NCI-H128 (cell line): ENCODE measurements at regions not wholly inside any gene's neighbourhood (a gene's known extent, or its start where the extent isn't known, plus 50 kb on each side); places are given as distances from the start of the nearest gene placed in this dataset.

Experiments
- DNase-seq: peaks from one replicate; lab custom pipeline; 2025; ENCODE audit not compliant: unreplicated experiment; lab: John Stamatoyannopoulos, UW

DNA sequence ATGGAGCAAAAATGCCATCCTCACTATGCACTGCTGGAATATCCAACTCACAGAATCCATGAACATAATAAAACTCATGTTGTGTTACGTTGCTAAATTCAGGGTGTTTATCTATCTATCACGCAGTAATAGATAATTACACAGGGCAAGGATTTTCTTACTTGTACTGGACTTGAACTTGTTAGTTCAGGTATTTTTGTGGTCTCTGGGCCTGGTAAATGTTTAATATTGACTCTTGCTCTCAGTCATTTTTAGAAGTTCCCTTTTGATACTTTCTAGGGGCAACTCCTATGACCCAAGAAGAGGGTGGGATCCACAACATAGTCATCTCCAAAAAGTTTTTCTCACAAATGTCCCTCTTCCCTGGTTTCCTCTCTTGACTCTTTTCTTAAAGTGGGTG lies 522.4 kb upstream of the IGFBP7 start:
- DNase-seq: no peak

DNA sequence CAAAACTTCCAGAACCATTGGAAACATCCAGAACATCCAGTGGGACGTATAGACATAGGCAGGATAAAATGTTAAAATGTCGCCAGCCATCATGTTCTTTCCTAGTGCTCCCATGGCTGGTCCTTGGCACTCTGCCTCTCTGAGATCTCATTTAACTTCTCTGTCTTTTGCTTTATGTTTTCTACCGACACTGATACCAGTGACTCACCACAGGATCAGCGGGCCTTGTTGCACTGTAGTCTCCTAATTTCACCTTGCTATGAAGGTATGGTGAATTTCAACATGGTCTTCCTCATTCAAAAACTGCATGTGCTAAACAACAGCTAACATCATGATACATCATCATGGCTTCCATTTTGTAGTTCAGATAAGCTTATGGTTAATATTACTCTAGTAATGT lies 521.0 kb upstream of the IGFBP7 start:
- no peak for DNase-seq

DNA sequence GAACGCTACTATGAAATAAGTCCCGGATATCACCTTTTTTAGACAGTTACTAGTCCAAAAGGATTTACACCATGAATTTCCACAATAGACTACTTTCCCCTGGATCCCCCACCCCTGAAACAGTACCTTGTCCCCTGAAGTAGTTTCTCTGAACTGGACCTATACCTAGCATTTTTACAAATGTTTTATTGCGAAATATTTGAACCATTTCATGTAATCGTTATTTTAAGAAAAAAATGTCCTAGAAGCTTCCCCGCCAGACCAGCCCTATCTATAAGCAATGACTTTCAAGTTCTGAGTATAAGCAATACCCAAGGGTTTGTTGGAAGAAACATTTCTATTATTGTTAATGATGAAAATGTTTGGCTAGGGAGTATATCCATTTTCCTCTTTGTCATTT lies 517.8 kb upstream of the IGFBP7 start:
- no peak for DNase-seq

DNA sequence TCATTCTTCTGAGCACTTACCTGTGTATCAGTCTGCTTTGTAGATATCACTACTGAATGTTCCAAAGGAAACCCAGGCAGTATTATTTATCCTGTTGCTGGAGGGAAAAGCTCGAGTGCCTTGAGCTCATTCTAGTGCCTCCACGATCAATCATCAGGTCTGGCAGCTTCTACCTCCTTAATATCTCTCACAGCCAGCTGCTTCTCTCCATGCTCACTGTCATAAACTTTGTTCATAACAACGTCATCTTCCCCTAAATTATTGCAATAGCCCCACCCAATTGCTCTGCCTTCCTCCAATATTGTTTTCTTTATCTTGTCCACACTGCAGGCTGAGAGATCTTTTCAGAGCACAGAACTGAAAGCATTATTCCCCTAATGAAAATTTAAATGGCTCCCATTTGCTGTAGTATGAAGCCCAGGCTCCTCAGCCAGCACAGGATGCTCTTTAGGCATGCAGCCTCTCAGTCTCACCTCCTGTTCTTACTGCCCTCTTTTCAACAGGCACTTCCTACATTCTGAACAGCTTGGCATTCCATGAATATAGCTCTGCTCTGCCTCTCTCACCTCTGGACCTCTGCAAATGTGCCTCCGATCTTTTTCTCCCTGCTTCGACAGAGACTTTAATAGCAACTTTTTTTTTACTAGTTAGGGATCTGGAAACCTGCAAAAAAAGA lies 504.2 kb upstream of the IGFBP7 start:
- no peak for DNase-seq

DNA sequence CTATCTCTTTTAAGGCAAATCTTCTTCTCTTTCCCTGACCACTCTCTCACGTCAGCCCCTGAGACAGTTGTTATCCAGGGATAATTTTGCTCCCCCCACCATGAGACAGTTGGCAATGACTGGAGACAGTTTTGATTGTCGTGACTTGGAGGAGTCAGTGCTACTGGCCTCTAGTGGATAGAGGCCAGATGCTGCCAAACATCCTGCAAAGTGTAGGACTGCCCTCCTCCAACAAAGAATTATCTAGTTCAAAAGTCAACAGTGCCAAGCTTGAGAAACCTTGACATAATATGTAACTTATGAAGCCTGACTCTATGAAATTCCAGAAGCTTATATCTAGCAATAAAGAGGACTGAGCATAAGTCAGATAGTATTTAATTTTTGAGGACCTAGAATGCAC lies 502.1 kb upstream of the IGFBP7 start:
- no peak for DNase-seq

DNA sequence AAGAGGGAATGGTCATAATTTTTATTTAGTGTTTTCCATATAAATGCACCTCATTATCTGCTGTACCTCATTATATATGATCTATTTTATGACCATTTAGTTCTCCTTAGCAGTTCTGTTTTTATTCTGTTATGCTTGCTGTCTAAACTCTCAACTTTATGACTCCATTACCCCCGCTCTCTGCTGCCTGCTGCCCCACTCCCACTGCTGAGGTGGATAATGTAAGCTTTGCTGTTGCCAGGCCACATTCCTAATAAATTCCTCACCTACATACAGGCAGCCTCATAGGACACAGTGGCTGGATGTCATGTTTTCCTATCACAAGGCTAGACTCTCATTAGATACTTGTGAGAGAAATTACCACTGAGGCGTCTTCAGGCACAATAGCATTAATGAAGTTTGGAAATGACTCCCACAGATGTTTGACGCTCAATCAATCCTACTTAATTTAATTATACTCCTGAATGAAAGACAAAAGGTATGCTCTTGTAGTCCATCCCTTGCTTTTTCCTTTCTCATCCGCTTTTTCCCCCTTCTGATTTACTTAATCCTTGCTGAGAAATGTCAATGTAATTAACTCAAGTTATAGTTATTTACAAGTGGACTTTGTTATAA lies 497.5 kb upstream of the IGFBP7 start:
- DNase-seq: no peak

DNA sequence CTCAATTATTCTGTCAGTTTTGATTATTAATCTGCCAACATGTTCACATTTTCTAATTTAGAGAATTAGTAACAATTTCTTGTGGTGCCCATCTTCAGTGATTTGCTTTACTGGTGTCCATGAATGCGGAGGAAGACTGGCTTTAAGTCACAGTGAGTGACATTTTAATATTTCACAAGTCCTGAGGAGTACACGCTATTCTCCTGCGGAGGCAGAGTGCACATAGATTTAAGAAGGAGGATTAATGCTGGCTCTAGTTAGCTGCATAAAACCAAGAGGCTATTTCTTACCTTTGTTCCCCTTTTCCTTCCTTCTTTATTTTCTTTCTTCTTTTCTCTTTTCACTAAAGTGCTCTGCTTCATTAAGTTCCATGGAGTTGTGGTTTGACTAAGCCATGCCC lies 495.2 kb upstream of the IGFBP7 start:
- no peak for DNase-seq

DNA sequence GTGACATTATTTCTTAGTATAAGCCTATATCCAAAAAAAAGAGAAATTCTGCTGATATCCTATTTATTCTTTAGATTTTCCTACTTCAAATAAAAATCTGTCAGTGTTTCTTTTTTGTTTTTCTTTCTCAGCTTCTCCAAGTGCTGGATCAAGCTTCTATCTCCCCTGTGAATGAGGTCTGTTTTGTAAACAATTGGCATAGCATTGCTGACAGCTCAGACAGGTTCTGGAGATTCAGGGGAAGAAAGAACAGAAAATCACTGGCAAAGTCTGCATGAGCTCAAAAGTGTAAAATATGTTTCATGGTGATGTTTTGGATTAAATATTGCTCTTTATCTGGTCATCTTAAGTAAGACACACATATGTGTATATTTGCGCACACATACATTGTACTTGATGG lies 492.0 kb upstream of the IGFBP7 start:
- no peak for DNase-seq

DNA sequence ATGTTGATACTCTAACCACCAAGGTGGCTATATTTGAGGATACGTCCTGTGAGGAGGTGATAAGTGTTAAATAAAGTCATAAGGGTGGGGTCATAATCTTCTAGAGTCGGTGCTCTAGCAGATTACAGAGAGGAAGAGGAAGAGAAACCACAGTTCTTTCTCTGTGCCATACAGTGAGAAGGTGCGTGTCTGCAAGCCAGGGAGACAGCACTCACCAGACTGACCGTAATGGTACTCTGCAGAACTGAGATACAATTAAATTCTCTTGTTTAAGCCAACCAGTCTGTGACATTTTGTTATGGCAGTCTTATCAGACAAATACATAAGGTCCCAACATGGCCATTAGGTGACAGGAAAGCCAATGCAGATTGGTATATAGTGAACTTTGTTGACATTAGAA lies 480.9 kb upstream of the IGFBP7 start:
- no peak for DNase-seq

DNA sequence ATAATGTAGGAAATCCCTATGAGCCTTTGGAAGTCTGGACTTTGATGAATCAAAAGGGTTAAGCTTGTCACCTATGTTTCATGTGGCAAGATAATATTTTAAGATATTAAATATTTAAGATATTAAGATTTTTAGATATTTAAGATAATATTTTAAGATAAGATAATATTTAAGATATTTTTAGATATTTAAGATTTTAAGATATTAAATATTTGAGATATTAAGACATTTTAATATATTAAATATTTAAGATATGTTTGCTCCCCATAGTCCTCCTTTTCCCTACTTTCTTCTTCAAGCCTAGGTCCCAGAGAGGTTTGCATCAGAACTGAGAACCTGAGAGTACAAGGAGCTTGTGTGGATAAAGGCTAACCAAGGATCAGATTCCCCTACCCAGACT lies 478.4 kb upstream of the IGFBP7 start:
- no peak for DNase-seq

DNA sequence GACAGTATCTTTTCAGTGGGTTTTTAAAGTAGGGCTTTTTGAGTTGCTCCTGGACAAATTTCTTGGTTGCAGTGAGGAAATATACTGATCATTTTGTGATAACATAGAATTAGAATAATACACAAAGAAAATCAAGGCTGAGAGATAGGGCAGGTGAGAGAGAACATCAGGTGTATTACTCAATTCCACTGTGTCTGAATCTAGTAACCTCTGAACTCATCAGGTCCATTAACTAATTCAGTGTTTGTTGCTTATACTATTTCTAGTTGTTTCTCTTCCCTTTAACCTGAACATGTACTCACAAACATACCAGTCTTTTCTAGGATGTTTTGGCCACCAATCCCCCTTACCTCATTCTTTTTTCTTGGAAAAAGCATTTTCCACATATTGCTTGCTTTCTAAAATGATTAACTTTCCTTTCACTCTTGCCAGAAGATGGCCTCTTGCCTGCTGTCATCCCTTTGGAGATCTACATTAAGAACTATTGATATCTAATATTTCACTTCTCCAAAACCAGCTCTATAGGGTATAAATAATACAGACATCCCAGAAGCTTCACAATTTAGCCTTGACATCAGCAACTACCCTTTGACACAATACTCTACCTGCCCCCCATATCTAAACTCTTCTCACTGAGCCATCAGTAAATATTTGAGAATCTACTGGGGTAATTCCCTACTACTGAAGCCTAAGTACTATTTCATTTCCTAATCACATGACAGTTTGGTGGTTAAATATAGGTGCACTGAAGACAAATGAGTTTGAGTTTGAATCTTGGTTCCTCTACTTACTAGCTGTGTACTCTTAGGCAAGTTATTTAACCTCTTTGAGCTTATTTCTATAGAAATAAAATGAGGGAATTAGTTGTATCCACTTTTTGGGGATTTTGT lies 470.8 kb upstream of the IGFBP7 start:
- DNase-seq: no peak

DNA sequence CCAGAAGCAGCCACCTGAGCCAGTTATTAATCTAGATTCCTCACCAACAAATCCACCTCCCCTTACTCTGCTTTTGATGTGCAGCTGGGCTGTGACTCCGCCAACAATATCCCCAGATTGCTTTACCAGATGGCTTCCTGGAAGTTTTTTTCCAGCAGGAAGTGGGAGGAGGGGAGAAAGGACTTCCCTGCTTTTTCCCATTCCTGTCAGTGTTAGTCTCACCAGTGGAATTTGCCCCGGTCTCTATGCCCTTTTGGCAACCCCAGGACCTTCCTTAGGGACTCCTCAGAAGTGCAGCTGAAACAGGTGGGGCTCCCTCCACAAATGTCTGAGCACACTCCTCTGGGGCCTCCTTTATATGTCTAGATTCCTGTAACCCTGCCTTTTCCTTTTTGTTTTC lies 465.2 kb upstream of the IGFBP7 start:
- no peak for DNase-seq

DNA sequence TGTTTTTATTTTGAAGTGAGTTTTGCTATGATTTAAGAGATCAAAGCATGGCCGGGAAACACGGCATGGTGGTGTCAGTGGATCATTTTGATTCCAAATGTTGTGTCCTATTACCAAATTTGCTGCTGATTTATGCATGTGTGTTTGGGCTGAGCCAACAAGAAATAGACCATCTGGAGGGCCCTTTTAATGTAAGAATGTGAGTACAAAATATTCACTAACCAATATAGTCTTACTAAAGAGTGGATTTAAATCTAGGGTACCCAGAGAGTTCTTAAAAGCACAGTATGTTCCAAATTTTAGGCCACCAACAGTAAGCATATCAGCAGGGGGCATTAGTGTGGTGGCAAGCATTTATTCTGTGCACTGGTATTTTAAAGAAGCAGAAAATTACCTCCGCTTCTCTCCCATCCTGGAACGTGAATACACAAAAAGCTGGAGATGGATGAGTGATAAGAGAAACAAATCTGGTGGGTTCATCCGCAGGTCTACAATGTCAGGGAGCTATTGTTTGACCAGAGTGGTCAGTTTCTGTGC lies 444.4 kb upstream of the IGFBP7 start:
- DNase-seq: no peak

DNA sequence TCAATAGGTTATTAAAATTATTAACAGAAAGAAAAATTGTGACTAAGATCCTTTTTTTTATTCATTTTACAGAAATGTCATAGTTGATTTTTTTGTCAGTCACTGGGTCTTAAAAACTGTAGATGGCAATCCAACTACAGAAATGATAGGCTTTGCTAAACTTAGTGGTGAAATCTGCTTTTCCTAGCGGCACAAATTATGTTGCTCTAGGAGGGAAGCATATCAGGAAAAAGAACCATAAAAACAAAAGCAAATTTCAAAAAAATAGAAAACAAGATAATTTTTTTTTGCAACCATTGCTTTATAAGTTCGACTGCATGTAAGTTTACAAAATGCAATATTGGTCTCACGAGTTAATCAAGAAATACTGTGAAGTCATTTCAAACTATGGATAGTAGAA lies 443.5 kb upstream of the IGFBP7 start:
- no peak for DNase-seq

DNA sequence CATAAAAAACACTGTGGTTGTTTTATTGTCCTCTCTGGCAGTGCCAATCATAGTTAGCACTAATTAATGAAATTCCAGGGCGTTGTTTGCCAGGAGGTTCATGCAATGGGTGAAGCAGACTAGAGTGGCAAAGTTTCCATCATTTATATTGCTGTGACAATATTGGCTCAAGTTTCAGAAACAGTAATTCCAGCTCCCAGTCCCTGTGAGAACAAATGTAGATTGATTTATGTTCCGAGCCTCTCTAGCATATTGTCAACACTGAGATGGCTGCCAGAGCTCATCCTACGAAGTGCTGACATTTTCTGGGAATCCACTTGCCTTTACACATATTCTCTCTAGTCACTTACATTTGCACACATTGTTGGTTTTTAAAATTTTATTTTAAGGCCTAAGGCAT lies 440.0 kb upstream of the IGFBP7 start:
- no peak for DNase-seq

DNA sequence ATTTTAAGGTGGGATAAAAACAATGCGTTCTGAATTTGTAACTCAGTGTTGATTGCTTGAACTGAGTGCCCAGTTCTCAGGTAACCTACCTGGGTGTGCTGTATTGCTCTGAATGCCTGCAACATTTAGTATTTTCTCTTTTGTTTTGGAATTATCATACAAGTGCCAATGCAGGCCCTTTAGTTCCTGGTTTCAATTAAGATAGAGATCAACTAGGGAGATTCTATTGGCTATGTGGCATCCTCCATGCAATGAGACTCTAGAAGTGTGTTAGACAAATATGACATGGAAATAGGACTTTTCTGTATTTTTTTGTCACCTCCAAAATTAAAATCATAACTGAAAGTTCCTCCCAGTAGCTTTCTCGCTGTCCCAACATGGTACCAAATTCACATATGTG lies 438.7 kb upstream of the IGFBP7 start:
- DNase-seq: no peak

DNA sequence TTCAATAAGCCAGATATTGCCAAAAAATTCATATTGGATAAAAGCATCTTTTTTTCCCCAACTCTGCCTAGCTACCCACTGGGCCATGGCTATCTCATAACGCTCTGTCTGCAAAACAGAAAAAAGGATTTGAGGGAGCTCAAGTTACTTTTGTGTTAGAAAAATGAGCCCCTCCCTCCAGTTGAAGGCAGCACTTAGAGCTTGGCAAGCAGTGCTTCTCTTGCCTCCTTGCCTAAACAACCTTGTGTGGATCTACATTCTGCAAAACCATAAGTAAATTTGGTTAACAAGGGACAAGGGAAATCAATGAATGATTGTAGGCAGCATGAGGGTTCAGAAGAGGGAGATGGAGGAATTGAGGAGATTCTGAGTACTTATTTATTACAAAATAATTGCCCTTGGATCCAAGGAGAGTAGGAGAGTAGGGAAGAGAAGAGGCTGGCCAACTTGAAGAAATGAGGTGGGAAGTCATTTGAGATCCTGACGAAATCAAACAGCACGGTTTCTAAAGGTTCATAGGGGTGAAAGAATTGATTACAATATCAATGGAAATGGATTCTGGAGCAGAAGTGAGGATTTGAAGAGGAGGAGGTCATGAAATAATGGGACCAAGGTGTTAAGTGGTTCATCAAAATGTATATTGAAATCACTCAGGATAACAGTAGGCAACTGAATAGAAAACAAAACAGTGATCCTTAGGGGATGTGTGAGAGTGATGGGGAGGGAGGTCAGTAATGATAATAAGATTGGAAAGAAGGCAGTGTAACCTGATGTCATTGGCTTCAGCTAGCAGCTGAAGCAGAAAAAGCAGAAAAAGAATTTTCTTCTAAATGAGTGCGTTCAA lies 434.8 kb upstream of the IGFBP7 start:
- no peak for DNase-seq

DNA sequence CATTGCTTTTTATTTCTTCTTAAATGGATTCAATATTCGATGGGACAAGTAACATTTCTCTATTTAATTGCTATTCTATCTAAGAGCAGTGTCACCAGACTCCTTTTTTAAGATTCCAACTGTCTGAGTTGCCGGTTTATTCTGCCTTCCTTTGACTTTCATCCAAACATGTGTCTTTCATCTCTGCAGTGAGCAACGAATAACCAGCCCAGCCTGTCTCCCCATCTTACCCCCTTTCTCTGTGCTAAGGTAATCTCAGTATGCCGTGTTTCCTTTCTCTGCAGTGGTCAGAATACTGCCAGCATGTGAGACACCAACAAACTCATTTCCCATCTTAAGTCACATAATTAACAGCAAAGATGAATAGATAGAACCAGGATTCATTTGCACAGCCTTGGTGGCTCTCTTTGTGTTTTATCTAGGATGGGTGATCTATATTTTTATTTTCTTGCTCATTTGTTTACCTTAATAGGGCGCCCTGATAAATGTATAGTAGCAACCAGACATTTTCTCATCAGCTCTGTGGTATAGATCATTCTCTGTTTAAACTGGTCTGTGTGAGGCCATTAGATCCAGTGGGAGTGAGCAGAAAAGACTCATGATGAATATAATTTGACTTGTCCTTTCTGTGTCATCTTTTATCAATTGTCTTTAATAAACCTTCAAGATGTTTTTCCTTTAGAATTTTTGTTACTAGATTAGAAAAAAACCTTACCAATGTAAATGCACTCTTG lies 394.8 kb upstream of the IGFBP7 start:
- DNase-seq: no peak

DNA sequence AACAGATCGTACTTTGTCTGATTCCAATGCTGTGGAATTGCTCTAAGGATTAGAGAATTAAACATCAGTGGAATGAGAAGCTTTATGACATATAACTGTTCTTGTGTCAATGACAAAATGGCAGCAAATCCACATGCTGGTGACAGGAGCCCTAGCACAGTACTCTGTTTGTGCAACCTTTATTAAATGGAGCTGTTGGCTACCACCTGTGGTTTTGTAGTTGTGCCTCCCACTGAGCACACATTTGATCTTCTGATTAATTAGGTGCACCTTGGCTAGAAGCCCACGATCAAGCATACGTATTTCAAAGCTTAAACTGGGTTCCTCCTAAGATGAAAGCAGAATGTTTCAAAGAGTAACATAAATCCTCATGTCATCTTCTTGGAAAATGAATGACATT lies 394.0 kb upstream of the IGFBP7 start:
- DNase-seq: peak; percentile 9

DNA sequence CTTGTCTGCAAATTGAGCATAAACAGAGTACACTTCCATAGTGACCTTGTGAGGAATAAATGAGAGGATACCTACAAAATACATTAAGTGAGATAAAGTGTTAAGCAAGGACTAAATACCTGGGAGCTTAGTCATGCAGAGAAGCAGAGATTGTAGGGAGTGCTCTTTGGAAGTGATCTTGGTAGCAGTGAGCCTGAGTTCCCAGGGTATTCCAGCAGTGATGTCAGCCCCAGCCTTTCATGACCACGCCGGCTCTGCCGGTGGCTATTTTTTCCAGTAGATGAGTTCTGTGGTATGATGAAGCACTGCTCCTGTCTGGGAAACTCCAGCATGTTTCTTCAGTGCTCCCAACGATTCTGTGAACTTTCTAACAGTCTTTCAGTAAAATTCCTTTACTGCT lies 391.5 kb upstream of the IGFBP7 start:
- DNase-seq: no peak
